GM12865 (cell line): ENCODE measurements at regions not wholly inside any gene's neighbourhood (a gene's known extent, or its start where the extent isn't known, plus 50 kb on each side); places are given as distances from the start of the nearest gene placed in this dataset.

Experiments used
- DNase-seq: peaks from one replicate; pipeline ENCODE4 v3.0.0; 2010; ENCODE audit warnings: low read depth
- H3K4me3 ChIP-seq: 2 replicates; pipeline ENCODE4 v1.5.1; 2011; ENCODE audit warnings: mild to moderate bottlenecking, low read depth, low read length, control low read depth
- CTCF ChIP-seq: IDR thresholded peaks from 2 replicates; pipeline ENCODE4 v1.5.1; 2011; ENCODE audit warnings: low read length, control low read depth, low read depth, inconsistent platforms; ENCODE audit not compliant: insufficient read depth; ENCODE audit errors: missing control alignments

- no peak for TF ChIP-seq CTCF
- no peak overlapping the region for H3K4me3 ChIP-seq
- no peak for DNase-seq
Measured at GRCh38 chr14:104486222-104486923, 93.2 kb upstream of the C14orf180 start.

GRCh38 chr14:104494483-104494882 lies 85.1 kb upstream of the C14orf180 start:
- no peak overlapping the region for H3K4me3 ChIP-seq
- TF ChIP-seq CTCF = no peak
- no peak for DNase-seq

GRCh38 chr14:104496095-104496494 lies 83.5 kb upstream of the C14orf180 start:
- no peak for TF ChIP-seq CTCF
- no peak overlapping the region for H3K4me3 ChIP-seq
- no peak for DNase-seq

GRCh38 chr14:104499784-104500760 lies 79.5 kb upstream of the C14orf180 start:
- DNase-seq = no peak
- TF ChIP-seq CTCF = no peak

GRCh38 chr14:104502060-104502459 lies 77.5 kb upstream of the C14orf180 start:
- no peak for TF ChIP-seq CTCF
- no peak for DNase-seq
- H3K4me3 ChIP-seq = no peak overlapping the region

More at GRCh38 chr14:104499784-104500760, 79.5 kb upstream of the C14orf180 start:
- no peak overlapping the region for H3K4me3 ChIP-seq

- no peak for DNase-seq
- TF ChIP-seq CTCF = no peak
- H3K4me3 ChIP-seq = no peak overlapping the region
Measured at GRCh38 chr14:104503691-104504090, 75.9 kb upstream of the C14orf180 start.
